SK-N-MC (cell line): ENCODE measurements at regions not wholly inside any gene's neighbourhood (a gene's known extent, or its start where the extent isn't known, plus 50 kb on each side); places are given as distances from the start of the nearest gene placed in this dataset.

Source experiments
- DNase-seq: peaks from one replicate; pipeline ENCODE4 v3.0.0-alpha.2; 2011; ENCODE audit warnings: low read depth, low spot score
- H3K27ac ChIP-seq: fragments of 200-600 bp; sonication (generic); 2 replicates; pipeline ENCODE4 v1.5.1; 2016; ENCODE audit warnings: mixed run types
- H3K36me3 ChIP-seq: fragments of 200-600 bp; sonication (generic); 2 replicates; pipeline ENCODE4 v1.6.1; 2017; ENCODE audit warnings: antibody characterized with exemption, low read length, mixed read lengths; ENCODE audit not compliant: insufficient read depth
- H3K4me3 ChIP-seq: fragments of 200-600 bp; sonication (generic); 2 replicates; pipeline ENCODE4 v1.5.1; 2016
- H3K9ac ChIP-seq: fragments of 200-600 bp; sonication (generic); 2 replicates; pipeline ENCODE4 v1.8.0; 2017; ENCODE audit warnings: mixed run types, mixed read lengths; ENCODE audit not compliant: insufficient read length
- H3K9me3 ChIP-seq: fragments of 200-600 bp; sonication (generic); 2 replicates; pipeline ENCODE4 v1.6.1; 2017; ENCODE audit warnings: low read depth, mild to moderate bottlenecking, antibody characterized with exemption, low read length, moderate library complexity, mixed read lengths
- EZH2 ChIP-seq: fragments of 200-600 bp; sonication (generic); IDR thresholded peaks from one replicate; pipeline ENCODE4 v1.6.1; 2017; ENCODE audit warnings: antibody characterized with exemption
- FOXP2 ChIP-seq: optimal IDR thresholded peaks from 2 replicates; pipeline ENCODE3; 2011; ENCODE audit warnings: mild to moderate bottlenecking, moderate library complexity; ENCODE audit not compliant: insufficient read depth; ENCODE audit errors: extremely low read length, control extremely low read depth
- POLR2AphosphoS5 ChIP-seq: IDR thresholded peaks from 2 replicates; pipeline ENCODE4 v1.6.1; 2012; ENCODE audit warnings: mild to moderate bottlenecking, low read depth, low read length, borderline replicate concordance

GRCh38 chr6:170232186-170233002 is 58.5 kb downstream of the DLL1 start:
- no peak overlapping the region for H3K27ac ChIP-seq
- no peaks in the 10 kb centered on the region for H3K9me3 ChIP-seq
- H3K4me3 ChIP-seq: no peak overlapping the region
- no peak overlapping the region for H3K9ac ChIP-seq
- DNase-seq: no peak
- TF ChIP-seq FOXP2 (no peak), EZH2 (no peak), POLR2AphosphoS5 (no peak)
- no peaks in the 10 kb centered on the region for H3K36me3 ChIP-seq

- no peaks in the 10 kb centered on the region for H3K36me3 ChIP-seq
- H3K4me3 ChIP-seq: no peak overlapping the region
- no peaks in the 10 kb centered on the region for H3K9me3 ChIP-seq
- no peak overlapping the region for H3K27ac ChIP-seq
- no peak for DNase-seq
- no peak overlapping the region for H3K9ac ChIP-seq
- no peak for TF ChIP-seq FOXP2
- TF ChIP-seq EZH2: no peak
- TF ChIP-seq POLR2AphosphoS5: no peak
Measured at GRCh38 chr6:170231293-170232185, 59.3 kb downstream of the DLL1 start.

GRCh38 chr6:170230520-170231292 is 60.2 kb downstream of the DLL1 start:
- Histone ChIP-seq H3K4me3 (no peak overlapping the region), H3K27ac (no peak overlapping the region), H3K9me3 (no peaks in the 10 kb centered on the region), H3K9ac (no peak overlapping the region), H3K36me3 (no peaks in the 10 kb centered on the region)
- no peak for TF ChIP-seq POLR2AphosphoS5
- no peak for TF ChIP-seq FOXP2
- TF ChIP-seq EZH2: no peak
- no peak for DNase-seq

- DNase-seq: no peak
- TF ChIP-seq POLR2AphosphoS5 (no peak), EZH2 (no peak), FOXP2 (no peak)
- H3K36me3 ChIP-seq: no peaks in the 10 kb centered on the region
Measured at GRCh38 chr6:170229851-170230519, 60.9 kb downstream of the DLL1 start.

GRCh38 chr6:170229396-170229795 is 61.5 kb downstream of the DLL1 start:
- DNase-seq: no peak
- Histone ChIP-seq H3K36me3 (no peaks in the 10 kb centered on the region), H3K9ac (no peak overlapping the region), H3K9me3 (no peaks in the 10 kb centered on the region), H3K4me3 (no peak overlapping the region), H3K27ac (no peak overlapping the region)
- TF ChIP-seq FOXP2 (no peak), POLR2AphosphoS5 (no peak), EZH2 (no peak)

More at GRCh38 chr6:170229851-170230519, 60.9 kb downstream of the DLL1 start:
- no peak overlapping the region for H3K4me3 ChIP-seq
- H3K9ac ChIP-seq: no peak overlapping the region
- no peak overlapping the region for H3K27ac ChIP-seq
- no peaks in the 10 kb centered on the region for H3K9me3 ChIP-seq

- Histone ChIP-seq H3K36me3 (no peaks in the 10 kb centered on the region), H3K27ac (no peak overlapping the region), H3K4me3 (no peak overlapping the region), H3K9ac (no peak overlapping the region), H3K9me3 (no peaks in the 10 kb centered on the region)
- TF ChIP-seq EZH2 (no peak), FOXP2 (no peak), POLR2AphosphoS5 (no peak)
- DNase-seq: no peak
Measured at GRCh38 chr6:170228946-170229310, 62.0 kb downstream of the DLL1 start.

GRCh38 chr6:170227996-170228945 is 62.6 kb downstream of the DLL1 start:
- Histone ChIP-seq H3K36me3 (no peaks in the 10 kb centered on the region), H3K9me3 (no peaks in the 10 kb centered on the region), H3K4me3 (no peak overlapping the region), H3K27ac (no peak overlapping the region), H3K9ac (no peak overlapping the region)
- DNase-seq: no peak
- TF ChIP-seq EZH2 (no peak), POLR2AphosphoS5 (no peak), FOXP2 (no peak)
